BE2C (cell line): ENCODE measurements at regions not wholly inside any gene's neighbourhood (a gene's known extent, or its start where the extent isn't known, plus 50 kb on each side); places are given as distances from the start of the nearest gene placed in this dataset.

ENCODE experiments used
- DNase-seq: peaks from one replicate; pipeline ENCODE4 v3.0.0-alpha.2; 2020
- H3K27me3 ChIP-seq: fragments of 250-450 bp; sonication (Bioruptor Pico); 2 replicates; pipeline ENCODE4 v1.5.1; 2020; ENCODE audit warnings: mild to moderate bottlenecking
- H3K36me3 ChIP-seq: fragments of 250-450 bp; sonication (Bioruptor Pico); 2 replicates; pipeline ENCODE4 v1.5.1; 2020; ENCODE audit warnings: mild to moderate bottlenecking
- H3K4me1 ChIP-seq: fragments of 250-450 bp; sonication (Bioruptor Pico); 2 replicates; pipeline ENCODE4 v1.5.1; 2020
- H3K4me3 ChIP-seq: 2 replicates; pipeline ENCODE4 v1.5.1; 2011; ENCODE audit warnings: low read depth, low read length
- H3K9me3 ChIP-seq: fragments of 250-450 bp; sonication (Bioruptor Pico); 2 replicates; pipeline ENCODE4 v1.5.1; 2020
- TF ChIP-seq, protein P1 (sequence below): IDR thresholded peaks from 2 replicates; pipeline ENCODE4 v1.5.1; 2012; ENCODE audit warnings: mild to moderate bottlenecking, low read depth, low read length

GRCh38 chr5:1681955-1682354 is 117.7 kb downstream of the MRPL36 start:
- Histone ChIP-seq H3K27me3 (no peaks in the 10 kb centered on the region; the same call in 1 of the 2 replicates), H3K9me3 (no peaks in the 10 kb centered on the region), H3K4me3 (no peak overlapping the region), H3K36me3 (no peaks in the 10 kb centered on the region), H3K4me1 (no peaks in the 10 kb centered on the region)
- TF ChIP-seq, protein P1, sequence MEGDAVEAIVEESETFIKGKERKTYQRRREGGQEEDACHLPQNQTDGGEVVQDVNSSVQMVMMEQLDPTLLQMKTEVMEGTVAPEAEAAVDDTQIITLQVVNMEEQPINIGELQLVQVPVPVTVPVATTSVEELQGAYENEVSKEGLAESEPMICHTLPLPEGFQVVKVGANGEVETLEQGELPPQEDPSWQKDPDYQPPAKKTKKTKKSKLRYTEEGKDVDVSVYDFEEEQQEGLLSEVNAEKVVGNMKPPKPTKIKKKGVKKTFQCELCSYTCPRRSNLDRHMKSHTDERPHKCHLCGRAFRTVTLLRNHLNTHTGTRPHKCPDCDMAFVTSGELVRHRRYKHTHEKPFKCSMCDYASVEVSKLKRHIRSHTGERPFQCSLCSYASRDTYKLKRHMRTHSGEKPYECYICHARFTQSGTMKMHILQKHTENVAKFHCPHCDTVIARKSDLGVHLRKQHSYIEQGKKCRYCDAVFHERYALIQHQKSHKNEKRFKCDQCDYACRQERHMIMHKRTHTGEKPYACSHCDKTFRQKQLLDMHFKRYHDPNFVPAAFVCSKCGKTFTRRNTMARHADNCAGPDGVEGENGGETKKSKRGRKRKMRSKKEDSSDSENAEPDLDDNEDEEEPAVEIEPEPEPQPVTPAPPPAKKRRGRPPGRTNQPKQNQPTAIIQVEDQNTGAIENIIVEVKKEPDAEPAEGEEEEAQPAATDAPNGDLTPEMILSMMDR, result no peak
- DNase-seq, result no peak

DNA sequence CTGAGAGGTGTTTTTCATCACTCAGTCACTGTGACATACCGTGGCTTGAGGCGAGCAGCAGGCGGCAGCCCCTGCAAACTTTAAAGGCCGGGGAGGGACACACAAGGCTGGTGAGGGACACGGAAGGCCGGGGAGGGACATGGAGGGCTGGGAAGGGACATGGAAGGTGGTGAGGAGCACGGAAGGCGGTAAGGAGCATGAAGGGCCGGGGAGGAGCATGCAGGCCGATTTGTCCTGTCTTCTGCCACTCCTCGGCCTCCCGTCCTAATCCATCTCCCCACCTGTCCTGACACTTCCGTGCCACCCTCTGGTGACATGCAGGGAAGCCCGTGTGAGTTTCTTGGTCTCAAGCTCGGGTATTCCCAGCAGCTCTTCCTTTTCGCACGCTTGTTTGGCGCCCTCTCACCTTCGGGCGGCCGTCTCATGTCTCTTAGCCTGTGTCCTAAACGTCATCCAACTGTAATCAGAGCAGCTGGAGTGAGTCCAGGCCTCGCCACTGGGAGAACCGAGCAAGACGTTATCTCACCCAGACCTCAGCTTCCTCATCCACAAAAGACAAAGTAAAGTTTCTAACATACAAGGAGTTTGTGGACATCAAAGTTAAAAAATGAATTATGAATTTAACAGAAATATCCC is 126.5 kb downstream of the MRPL36 start:
- no peaks in the 10 kb centered on the region for H3K9me3 ChIP-seq
- no peaks in the 10 kb centered on the region for H3K4me1 ChIP-seq
- TF ChIP-seq, protein P1, result no peak
- no peaks in the 10 kb centered on the region for H3K36me3 ChIP-seq
- H3K4me3 ChIP-seq, result no peak overlapping the region
- DNase-seq, result no peak
- peaks cover 48% of the 10 kb centered on the region for H3K27me3 ChIP-seq

DNA sequence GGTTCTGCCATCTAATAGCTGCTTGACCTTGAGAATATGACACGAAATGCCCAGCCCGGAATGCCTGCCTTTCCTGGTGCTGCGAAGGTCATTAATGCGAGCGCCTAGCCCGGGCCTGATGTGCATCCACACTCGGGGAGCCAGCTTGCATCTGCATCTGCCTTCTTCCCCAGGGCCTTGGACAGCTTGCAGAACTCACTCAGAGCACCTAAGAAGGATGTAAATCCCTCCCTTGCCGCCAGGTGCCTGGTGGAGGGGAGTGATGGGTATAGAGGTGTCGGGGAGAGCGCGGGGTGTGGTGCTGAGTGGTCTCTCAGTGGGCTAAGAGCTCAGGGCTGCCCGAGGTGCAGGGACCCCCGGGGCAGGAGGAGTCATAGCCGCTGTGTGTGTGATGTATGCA is 127.2 kb downstream of the MRPL36 start:
- Histone ChIP-seq H3K27me3 (peaks cover 55% of the 10 kb centered on the region), H3K4me1 (no peaks in the 10 kb centered on the region), H3K36me3 (no peaks in the 10 kb centered on the region), H3K9me3 (no peaks in the 10 kb centered on the region), H3K4me3 (no peak overlapping the region)
- TF ChIP-seq, protein P1, result 0 out of 2 replicates have a peak, but pooled peaks have one; percentile 1
- DNase-seq, result no peak

- Histone ChIP-seq H3K36me3 (no peaks in the 10 kb centered on the region), H3K27me3 (peaks cover 61% of the 10 kb centered on the region), H3K4me3 (no peak overlapping the region), H3K4me1 (no peaks in the 10 kb centered on the region), H3K9me3 (no peaks in the 10 kb centered on the region)
- TF ChIP-seq, protein P1, result no peak
- no peak for DNase-seq
Measured at GRCh38 chr5:1671351-1671750, 128.3 kb downstream of the MRPL36 start.

- TF ChIP-seq, protein P1, result no peak
- no peaks in the 10 kb centered on the region for H3K4me1 ChIP-seq
- no peak overlapping the region for H3K4me3 ChIP-seq
- DNase-seq, result no peak
- peaks cover 66% of the 10 kb centered on the region for H3K27me3 ChIP-seq
- no peaks in the 10 kb centered on the region for H3K9me3 ChIP-seq
- H3K36me3 ChIP-seq, result no peaks in the 10 kb centered on the region
Measured at GRCh38 chr5:1670351-1670750, 129.3 kb downstream of the MRPL36 start.

- no peaks in the 10 kb centered on the region for H3K36me3 ChIP-seq
Measured at GRCh38 chr5:1669276-1670155, 130.1 kb downstream of the MRPL36 start.

More at GRCh38 chr5:1669276-1670155, 130.1 kb downstream of the MRPL36 start:
- H3K27me3 ChIP-seq, result peaks cover 61% of the 10 kb centered on the region
- no peak for DNase-seq
- TF ChIP-seq, protein P1, result no peak
- H3K4me3 ChIP-seq, result no peak overlapping the region
- no peaks in the 10 kb centered on the region for H3K4me1 ChIP-seq
- H3K9me3 ChIP-seq, result no peaks in the 10 kb centered on the region
